ENCODE measurements at regions not wholly inside any gene's neighbourhood (a gene's known extent, or its start where the extent isn't known, plus 50 kb on each side); places are given as distances from the start of the nearest gene placed in this dataset.
"Not testable (repeated sequence)": the region's sequence is repeated elsewhere in the genome, so short reads cannot be mapped to it uniquely, and the experiment has no call there.

- FAIRE-seq: no peak
Observed at GRCh38 chr6:170232186-170233002, 58.5 kb downstream of the DLL1 start.

DNA sequence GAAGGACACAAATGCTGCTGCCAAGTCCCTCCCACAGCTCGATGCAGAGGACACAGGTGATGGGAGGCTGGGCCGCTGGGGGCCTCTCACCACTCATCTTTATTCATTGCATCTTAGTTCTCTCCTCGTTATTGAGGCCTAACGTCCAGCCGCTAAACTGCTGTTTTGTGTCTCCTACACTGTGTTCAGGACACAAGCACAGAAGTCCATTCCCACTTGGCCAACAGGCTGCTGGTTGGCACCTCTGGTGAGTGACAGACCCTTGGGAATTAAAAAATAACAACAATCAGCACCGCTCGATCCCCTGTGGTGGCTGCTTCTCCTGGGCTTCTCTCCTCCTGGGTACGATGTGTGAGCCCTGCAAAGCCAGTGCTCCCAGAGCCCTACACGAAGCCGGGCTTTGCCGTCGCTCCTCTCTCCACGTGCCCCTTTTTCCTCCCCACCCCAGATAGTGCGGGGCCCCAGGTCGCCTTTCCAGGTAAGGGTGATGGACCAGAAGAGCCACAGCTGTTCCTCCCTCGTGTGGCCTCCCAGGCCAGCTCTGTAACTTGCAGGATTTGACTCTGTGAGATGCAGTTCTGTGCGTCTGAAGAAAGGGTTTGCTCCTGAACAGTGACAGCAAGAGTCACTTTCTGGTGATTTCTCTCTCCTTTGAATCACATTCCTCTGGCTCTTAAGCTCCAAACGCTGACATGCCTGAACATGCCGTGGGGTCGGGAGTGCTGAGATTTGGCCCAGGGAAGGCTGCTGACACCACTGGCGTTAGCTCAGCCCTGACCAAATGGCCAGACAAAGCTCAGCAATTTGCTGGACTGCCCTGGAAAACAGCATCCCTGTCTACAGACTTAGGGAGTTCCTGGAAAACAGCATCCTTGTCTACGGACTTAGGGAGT, 59.3 kb downstream of the DLL1 start:
- no peak for FAIRE-seq

DNA sequence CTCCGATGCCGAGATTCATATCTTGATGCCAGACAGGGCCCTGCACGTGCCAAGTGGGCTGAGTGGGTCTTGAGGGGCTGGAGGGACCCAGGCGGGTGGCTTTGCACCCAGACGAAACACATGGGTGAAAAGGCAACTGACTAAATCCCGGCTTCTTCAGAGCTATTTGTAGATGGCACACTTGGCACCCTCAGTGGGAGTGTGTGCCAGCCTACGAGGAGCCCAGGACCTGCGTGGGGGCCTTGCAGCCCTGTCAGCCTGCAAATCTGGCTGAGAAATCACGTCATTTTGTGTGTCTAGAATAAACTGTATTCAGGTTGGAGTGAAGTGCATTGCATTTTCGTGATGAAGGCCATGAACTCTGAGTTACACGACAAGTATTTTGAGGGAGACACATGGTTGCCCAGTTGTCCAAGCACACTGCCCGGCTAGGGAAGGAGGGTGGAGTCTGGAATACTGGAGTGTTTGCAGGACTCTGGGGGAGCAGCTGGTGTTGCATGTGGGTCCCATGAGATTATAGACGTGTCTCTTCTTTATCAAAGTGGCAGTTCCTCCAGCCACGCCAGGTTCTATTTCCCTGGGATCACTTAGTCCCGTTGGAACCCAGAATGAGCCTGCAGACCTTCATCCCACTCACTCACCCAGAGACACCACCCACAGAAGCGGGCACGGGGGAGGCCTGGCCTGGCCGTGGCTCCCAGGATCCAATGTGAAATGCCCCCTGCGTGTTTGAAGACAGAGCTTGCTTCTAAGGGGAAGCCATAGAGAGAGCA, 60.2 kb downstream of the DLL1 start:
- no peak for FAIRE-seq

DNA sequence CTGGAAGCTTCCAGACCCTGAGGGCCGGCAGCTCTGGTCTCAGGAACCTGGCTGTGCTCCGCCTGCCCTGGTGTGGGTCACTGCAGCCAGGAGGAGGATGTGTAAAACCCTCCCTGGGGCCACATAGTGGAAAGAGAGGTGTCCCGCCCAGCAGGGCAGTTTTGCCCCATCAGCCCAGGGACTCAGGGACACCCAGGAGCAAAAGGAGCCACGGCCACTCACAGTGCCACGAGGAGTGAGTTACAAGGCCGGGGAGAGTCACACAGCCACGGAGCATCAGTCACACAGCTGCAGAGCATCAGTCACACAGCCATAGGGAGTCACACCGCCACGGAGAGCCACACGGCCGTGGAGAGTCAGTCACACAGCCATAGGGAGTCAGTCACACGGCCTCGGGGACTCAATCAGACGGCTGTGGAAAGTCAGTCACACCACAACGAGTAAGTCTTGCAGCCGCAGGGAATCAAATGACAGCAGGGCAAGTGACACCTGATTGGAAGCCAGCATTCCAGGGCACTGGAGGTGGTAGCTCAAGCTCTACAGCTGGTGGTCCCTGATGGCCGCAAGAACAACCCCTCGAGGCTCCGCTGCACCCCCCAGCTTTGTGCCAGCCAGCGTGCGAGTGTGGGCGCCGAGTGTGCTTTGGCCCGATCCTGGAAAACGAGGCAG, 60.9 kb downstream of the DLL1 start:
- FAIRE-seq: no peak

GRCh38 chr6:170229396-170229795, 61.5 kb downstream of the DLL1 start:
- FAIRE-seq: no peak

DNA sequence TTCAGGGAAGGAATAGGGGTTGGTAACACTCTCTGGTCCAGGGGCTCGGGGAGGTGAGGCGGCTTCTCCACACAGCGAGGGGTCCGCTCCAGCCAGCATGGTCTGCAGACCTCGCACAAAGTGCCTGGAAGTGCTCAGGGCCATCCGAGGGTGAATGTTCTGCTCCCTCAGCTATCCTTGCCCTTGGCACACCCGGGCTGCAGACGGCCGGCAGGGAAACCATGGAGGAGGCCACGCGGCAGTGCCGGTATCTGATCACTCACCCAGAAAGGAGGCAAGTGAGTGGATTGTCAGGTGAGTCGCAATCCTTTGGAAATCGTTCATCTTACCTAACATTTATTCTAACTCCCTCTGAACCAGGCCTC, 62.0 kb downstream of the DLL1 start:
- FAIRE-seq: no peak

GRCh38 chr6:170227996-170228945, 62.6 kb downstream of the DLL1 start:
- no peak for FAIRE-seq

- no peak for FAIRE-seq
Observed at GRCh38 chr6:170227521-170227983, 63.3 kb downstream of the DLL1 start.

- FAIRE-seq: no peak
Observed at GRCh38 chr6:170226647-170227046, 64.2 kb downstream of the DLL1 start.

GRCh38 chr6:170225852-170226417, 64.9 kb downstream of the DLL1 start:
- FAIRE-seq: no peak

- FAIRE-seq: no peak
Observed at GRCh38 chr6:170224694-170225660, 65.9 kb downstream of the DLL1 start.

GRCh38 chr6:170223718-170224693, 66.9 kb downstream of the DLL1 start:
- no peak for FAIRE-seq

DNA sequence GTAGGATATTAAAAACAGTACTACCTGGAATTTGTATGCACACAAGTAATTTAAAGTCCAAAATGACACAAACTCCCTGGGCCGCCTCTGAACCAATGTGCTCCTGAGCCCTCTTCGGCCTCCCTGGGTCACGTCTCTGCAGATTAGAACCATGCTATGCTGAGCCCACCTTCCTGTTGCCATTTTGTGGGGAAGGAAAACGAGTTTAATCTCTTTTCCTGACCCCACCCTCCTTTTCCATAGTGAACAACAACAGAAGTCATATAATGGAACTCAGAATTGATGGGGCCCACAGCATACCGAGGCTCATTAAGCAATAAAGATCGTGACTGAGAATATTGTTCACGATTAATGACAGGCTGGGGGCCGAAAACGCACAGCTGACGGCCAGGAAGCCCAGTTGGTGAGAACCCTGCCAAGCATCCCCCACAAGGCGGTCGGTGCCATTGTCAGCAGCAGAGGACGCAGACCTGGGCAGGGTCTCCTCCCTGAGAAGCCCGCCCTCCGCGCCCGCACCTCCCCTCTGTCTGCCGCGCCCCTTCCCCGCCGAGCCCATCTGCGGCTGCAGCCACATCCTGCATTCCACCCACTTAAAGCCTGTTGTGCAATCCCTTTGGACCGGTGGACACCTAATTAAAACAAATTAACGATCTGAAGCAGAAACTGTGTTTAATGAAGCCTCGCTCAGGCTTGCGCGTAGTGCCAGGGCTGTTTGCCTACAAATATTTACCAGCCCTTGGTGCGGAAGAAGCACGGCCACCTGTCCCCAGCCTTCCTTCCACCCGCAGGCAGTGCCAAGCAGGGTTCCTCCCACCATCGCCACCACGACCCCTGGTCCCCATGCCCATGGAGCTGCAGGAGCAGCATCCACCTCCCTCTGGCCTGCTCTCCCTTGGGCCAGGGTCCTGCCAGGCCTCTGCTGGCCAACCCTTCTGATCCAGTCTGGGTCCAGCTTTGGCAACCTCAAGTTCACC, 68.1 kb downstream of the DLL1 start:
- FAIRE-seq: peak; percentile 64

DNA sequence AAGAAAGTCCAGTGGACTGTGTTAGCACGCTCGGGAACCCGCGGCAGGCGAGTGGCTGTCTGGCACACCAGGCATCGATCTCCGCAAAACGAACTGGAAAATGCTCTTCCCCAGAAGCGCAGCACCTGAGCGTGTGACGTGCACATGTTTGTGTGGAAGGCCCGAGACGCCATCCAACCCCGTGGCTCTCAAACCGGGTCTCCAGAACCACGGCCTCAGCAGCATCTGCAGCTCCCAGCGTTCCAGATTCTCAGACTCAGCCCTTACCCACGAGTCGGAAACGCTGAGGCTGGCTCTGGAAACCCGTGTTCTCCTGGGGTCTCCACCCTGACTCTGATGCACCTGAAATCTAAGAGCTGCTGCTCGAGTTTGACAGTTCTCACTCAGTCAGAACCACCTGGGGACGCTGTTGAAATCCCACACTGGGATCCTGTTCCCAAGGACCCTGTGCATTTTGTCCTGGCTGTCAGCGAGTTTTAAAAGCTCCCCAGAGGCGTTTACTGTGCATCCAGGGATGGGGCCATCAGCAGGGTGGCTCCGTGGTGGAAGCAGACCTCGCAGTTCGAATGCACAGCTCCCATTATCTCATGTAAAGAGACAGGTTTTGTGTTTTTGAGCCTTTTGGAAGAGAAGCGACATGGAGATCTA, 69.0 kb downstream of the DLL1 start:
- FAIRE-seq: no peak

GRCh38 chr6:170221052-170221752, 69.7 kb downstream of the DLL1 start:
- FAIRE-seq: no peak

DNA sequence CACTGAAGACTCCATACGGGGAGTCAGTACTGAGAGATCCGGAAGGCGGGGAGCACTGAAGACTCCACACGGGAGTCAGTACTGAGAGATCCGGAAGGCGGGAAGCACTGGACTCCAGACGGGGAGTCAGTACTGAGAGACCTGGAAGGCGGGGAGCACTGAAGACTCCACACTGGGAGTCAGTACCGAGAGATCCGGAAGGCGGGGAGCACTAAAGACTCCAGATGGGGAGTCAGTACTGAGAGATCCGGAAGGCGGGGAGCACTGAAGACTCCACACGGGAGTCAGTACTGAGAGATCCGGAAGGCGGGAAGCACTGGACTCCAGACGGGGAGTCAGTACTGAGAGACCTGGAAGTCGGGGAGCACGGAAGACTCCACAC, 77.2 kb downstream of the DLL1 start:
- not testable (repeated sequence) for FAIRE-seq
